ENCODE measurements at regions not wholly inside any gene's neighbourhood (a gene's known extent, or its start where the extent isn't known, plus 50 kb on each side); places are given as distances from the start of the nearest gene placed in this dataset.

DNA sequence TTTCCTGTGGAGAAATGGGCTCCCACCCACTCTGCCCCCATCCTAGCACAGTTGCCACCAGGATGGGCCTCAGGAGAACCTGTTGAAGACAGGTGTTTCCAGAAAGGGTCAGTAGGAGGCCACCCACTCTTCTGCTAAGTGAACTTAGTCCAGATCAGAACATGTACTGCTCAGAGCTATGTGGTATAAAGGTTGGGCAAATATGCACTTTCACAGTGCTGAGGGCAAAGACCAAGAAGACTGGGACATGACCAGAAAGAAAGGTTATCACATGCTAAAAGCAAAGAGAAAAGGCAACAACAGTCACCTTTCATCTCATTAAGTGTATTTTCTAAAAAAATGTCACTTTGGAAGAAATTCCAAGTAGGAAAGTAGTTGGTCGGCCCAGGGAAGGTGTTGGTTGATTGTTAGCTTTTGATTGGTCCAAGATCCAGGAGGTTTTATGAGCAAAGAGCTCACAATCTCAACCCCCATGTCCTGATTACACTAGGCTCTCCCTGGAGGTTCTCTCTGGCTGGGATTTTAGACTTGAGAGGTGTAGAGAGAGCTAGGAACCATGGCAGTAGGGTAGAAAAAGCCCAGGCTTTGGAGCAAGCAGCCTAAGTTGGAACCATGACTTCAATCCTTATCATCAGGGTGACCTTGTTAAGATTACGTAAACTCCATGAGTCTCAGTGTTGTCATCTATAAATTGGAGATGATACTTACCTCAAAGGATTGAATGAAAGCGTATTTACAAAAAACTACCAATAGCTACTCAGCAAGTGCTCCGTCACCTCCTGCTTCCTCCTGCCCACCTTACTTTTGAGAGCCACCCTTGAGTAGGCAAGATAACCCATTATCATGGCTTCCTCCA lies 102.6 kb downstream of the GLUL start (continued):
- TF ChIP-seq, protein P1, sequence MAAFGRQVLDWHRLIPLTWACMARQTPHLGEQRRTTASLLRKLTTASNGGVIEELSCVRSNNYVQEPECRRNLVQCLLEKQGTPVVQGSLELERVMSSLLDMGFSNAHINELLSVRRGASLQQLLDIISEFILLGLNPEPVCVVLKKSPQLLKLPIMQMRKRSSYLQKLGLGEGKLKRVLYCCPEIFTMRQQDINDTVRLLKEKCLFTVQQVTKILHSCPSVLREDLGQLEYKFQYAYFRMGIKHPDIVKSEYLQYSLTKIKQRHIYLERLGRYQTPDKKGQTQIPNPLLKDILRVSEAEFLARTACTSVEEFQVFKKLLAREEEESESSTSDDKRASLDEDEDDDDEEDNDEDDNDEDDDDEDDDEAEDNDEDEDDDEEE (CRISPR knock-in tag; IDR thresholded peaks at IDR 0.05) = no peak
- TF ChIP-seq, protein P2, sequence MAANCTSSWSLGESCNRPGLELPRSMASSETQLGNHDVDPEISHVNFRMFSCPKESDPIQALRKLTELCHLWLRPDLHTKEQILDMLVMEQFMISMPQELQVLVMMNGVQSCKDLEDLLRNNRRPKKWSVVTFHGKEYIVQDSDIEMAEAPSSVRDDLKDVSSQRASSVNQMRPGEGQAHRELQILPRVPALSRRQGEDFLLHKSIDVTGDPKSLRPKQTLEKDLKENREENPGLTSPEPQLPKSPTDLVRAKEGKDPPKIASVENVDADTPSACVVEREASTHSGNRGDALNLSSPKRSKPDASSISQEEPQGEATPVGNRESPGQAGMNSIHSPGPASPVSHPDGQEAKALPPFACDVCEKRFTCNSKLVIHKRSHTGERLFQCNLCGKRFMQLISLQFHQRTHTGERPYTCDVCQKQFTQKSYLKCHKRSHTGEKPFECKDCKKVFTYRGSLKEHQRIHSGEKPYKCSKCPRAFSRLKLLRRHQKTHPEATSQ (CRISPR knock-in tag; IDR thresholded peaks at IDR 0.05; ENCODE audit: borderline replicate concordance) = no peak; the same call in 1 of the 2 replicates
- TF ChIP-seq PTBP1 (IDR thresholded peaks at IDR 0.05; ENCODE audit: low read depth, low read length, poor library complexity, severe bottlenecking) = no peak
- no peak; the same call in 1 of the 2 replicates for TF ChIP-seq ZNF619 (CRISPR knock-in tag; IDR thresholded peaks at IDR 0.05)
- no peak for TF ChIP-seq ZNF761 (CRISPR knock-in tag; conservative IDR thresholded peaks at IDR 0.05)
- no peak for TF ChIP-seq AKAP8 (CRISPR knock-in tag; IDR thresholded peaks at IDR 0.05)
- TF ChIP-seq TAF15 (IDR thresholded peaks at IDR 0.05; ENCODE audit: low read depth, low read length, poor library complexity, severe bottlenecking) = no peak
- TF ChIP-seq ZNF383 (CRISPR knock-in tag; IDR thresholded peaks at IDR 0.05; ENCODE audit: borderline replicate concordance) = no peak
- no peak for TF ChIP-seq ZFP82 (CRISPR knock-in tag; IDR thresholded peaks at IDR 0.05; ENCODE audit: borderline replicate concordance)
- TF ChIP-seq, protein P3, sequence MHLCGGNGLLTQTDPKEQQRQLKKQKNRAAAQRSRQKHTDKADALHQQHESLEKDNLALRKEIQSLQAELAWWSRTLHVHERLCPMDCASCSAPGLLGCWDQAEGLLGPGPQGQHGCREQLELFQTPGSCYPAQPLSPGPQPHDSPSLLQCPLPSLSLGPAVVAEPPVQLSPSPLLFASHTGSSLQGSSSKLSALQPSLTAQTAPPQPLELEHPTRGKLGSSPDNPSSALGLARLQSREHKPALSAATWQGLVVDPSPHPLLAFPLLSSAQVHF (CRISPR knock-in tag; IDR thresholded peaks at IDR 0.05) = no peak
- no peak for TF ChIP-seq YY1 (IDR thresholded peaks at IDR 0.05; ENCODE audit: insufficient read depth, insufficient replicate concordance, low read depth, low read length)
- TF ChIP-seq ZNF616 (CRISPR knock-in tag; IDR thresholded peaks at IDR 0.05; ENCODE audit: low read depth) = no peak
- TF ChIP-seq, protein P4, sequence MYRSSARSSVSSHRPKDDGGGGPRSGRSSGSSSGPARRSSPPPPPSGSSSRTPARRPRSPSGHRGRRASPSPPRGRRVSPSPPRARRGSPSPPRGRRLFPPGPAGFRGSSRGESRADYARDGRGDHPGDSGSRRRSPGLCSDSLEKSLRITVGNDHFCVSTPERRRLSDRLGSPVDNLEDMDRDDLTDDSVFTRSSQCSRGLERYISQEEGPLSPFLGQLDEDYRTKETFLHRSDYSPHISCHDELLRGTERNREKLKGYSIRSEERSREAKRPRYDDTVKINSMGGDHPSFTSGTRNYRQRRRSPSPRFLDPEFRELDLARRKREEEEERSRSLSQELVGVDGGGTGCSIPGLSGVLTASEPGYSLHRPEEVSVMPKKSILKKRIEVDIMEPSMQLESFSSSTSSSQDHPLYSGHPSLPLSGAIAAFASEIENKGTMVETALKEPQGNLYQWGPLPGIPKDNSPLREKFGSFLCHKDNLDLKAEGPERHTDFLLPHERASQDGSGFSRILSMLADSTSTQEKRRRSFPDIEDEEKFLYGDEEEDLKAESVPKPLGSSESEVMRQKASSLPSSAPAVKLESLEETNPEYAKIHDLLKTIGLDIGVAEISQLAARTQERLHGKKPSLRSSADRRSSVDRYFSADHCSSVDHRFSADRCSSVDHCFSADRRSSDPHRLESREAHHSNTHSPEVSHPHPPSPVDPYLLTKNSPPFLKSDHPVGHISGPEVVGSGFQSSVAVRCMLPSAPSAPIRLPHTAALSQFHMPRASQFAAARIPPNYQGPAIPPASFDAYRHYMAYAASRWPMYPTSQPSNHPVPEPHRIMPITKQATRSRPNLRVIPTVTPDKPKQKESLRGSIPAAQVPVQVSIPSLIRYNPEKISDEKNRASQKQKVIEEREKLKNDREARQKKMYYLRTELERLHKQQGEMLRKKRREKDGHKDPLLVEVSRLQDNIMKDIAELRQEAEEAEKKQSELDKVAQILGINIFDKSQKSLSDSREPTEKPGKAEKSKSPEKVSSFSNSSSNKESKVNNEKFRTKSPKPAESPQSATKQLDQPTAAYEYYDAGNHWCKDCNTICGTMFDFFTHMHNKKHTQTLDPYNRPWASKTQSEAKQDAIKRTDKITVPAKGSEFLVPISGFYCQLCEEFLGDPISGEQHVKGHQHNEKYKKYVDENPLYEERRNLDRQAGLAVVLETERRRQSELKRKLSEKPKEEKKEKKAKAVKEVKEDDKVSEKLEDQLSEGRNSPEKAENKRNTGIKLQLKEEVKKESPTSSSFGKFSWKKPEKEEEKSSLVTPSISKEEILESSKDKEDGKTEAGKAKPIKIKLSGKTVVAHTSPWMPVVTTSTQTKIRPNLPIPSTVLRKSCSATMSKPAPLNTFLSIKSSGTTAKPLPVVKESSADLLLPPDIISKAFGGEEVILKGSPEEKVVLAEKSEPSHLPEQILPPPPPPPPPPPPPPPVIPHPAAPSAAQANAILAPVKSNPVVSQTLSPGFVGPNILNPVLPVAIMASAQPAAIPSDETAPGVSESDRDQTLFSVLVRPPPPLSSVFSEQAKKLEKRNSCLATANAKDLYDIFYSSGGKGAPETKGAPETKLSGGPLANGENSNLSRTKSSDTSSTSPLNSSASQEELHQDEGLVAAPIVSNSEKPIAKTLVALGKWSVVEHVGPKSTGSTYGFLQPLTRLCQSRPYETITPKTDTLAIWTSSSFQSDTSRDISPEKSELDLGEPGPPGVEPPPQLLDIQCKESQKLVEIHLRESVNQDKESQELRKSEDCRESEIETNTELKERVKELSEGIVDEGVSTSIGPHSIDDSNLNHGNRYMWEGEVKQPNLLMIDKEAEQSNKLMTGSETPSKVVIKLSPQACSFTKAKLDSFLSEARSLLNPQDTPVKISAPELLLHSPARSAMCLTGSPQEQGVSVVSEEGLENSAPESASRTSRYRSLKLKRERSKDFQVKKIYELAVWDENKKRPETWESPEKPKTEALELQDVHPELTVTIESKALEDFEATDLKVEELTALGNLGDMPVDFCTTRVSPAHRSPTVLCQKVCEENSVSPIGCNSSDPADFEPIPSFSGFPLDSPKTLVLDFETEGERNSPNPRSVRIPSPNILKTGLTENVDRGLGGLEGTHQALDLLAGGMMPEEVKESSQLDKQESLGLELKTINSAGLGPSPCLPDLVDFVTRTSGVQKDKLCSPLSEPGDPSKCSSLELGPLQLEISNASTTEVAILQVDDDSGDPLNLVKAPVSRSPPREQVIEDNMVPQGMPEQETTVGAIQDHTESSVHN (CRISPR knock-in tag; IDR thresholded peaks at IDR 0.05) = no peak
- TF ChIP-seq YEATS2 (CRISPR knock-in tag; IDR thresholded peaks at IDR 0.05; ENCODE audit: borderline replicate concordance) = peak; percentile 53; the same call in 1 of the 2 replicates
